HCT116 (cell line): ENCODE measurements at regions not wholly inside any gene's neighbourhood (a gene's known extent, or its start where the extent isn't known, plus 50 kb on each side); places are given as distances from the start of the nearest gene placed in this dataset.

ENCODE experiments used
- ATAC-seq: fragments of 200-7000 bp; cut with Tn5 transposase; 2 replicates; pipeline ENCODE4 v1.9.1; 2020; ENCODE audit warnings: mild to moderate bottlenecking, moderate library complexity
- BruUV-seq: library from RNA; stranded (reverse); fragments of 400-500 nt; replicated peaks from 2 replicates; lab custom pipeline; 2021; lab: Mats Ljungman, UMichigan
- CTCF ChIA-PET: fragments of 300-600 bp; sonication (Branson Sonifier 250); formaldehyde crosslinking; loops from one replicate; lab custom pipeline; 2021; ENCODE audit warnings: antibody characterized with exemption; lab: Charles Lee
- POLR2A ChIA-PET: fragments of 300-600, 350-600 bp; sonication (Branson Sonifier 250); formaldehyde crosslinking; loops from one replicate; lab custom pipeline; 2021; ENCODE audit warnings: antibody characterized with exemption; lab: Charles Lee
- RAD21 ChIA-PET, 2 experiments: fragments of 300-600 bp; sonication (Branson Sonifier 250); formaldehyde crosslinking; loops; one replicate each; lab custom pipeline; 2023; ENCODE audit warnings: low total read pairs in 2 of 2; ENCODE audit not compliant: uncharacterized antibody in 2 of 2, unreplicated experiment in 2 of 2, low non-redundant PET in 1 of 2; lab: Charles Lee
- DNase-seq: peaks from one replicate; pipeline ENCODE4 v3.0.0-alpha.2; 2010; ENCODE audit warnings: low read depth, low spot score
- H2AFZ ChIP-seq: fragments of 200-600 bp; shearing (Covaris generic), sonication (generic); 2 replicates; pipeline ENCODE4 v1.6.1; 2017; ENCODE audit warnings: low read depth, mixed run types, mixed read lengths, antibody characterized with exemption, low read length; ENCODE audit not compliant: poor library complexity, severe bottlenecking
- H3K27ac ChIP-seq: 2 replicates; pipeline ENCODE4 v1.5.1; 2012; ENCODE audit warnings: low read depth, low read length
- H3K27me3 ChIP-seq: fragments of 200-600 bp; sonication (generic); 2 replicates; pipeline ENCODE4 v1.6.1; 2016; ENCODE audit warnings: mixed run types, low read length, mixed read lengths; ENCODE audit not compliant: insufficient read depth
- H3K36me3 ChIP-seq, 2 experiments: fragments of 200-500 bp in 1 of 2; fragments of 200-600 bp in 1 of 2; sonication (Bioruptor generic) in 1 of 2; sonication (generic) in 1 of 2; 2 replicates each; pipeline versions ENCODE4 v1.5.1 to v1.6.1; 2014 to 2016; ENCODE audit warnings: low read length in 2 of 2, inconsistent platforms in 1 of 2, mixed read lengths in 1 of 2, mixed run types in 1 of 2; ENCODE audit not compliant: insufficient read depth in 2 of 2, control insufficient read depth in 1 of 2
- H3K4me1 ChIP-seq, 2 experiments: fragments of 200-600 bp in 1 of 2; sonication (generic) in 1 of 2; 2 replicates each; pipeline versions ENCODE4 v1.5.1 to v1.6.1; 2012 to 2017; ENCODE audit warnings: low read length in 2 of 2, inconsistent platforms in 1 of 2, mild to moderate bottlenecking in 1 of 2, mixed read lengths in 1 of 2, mixed run types in 1 of 2, moderate library complexity in 1 of 2; ENCODE audit not compliant: insufficient read depth in 2 of 2, control insufficient read depth in 1 of 2
- H3K4me2 ChIP-seq: fragments of 200-600 bp; sonication (generic); 2 replicates; pipeline ENCODE4 v1.6.1; 2017; ENCODE audit warnings: mixed run types, low read length, mixed read lengths
- H3K4me3 ChIP-seq, 2 experiments: fragments of 200-600 bp in 1 of 2; sonication (generic) in 1 of 2; replicated peaks in 1 of 2; 2 replicates each; pipeline ENCODE4 v1.5.1; 2011 to 2016; ENCODE audit warnings: low read length in 2 of 2, control low read depth in 1 of 2, low read depth in 1 of 2, mild to moderate bottlenecking in 1 of 2, mixed read lengths in 1 of 2, mixed run types in 1 of 2
- H3K79me2 ChIP-seq: fragments of 200-600 bp; sonication (generic); 2 replicates; pipeline ENCODE4 v1.6.1; 2017; ENCODE audit warnings: mild to moderate bottlenecking, mixed run types, low read length, moderate library complexity, mixed read lengths; ENCODE audit not compliant: insufficient read depth
- H3K9ac ChIP-seq: fragments of 200-600 bp; sonication (generic); 2 replicates; pipeline ENCODE4 v1.6.1; 2016; ENCODE audit warnings: low read length, mixed read lengths
- H3K9me2 ChIP-seq: fragments of 200-600 bp; sonication (generic), shearing (Covaris generic); 2 replicates; pipeline ENCODE4 v1.6.1; 2017; ENCODE audit warnings: mixed run types, mild to moderate bottlenecking, moderate library complexity; ENCODE audit not compliant: insufficient read depth
- H3K9me3 ChIP-seq, 2 experiments: fragments of 200-500 bp in 1 of 2; fragments of 200-600 bp in 1 of 2; sonication (Bioruptor generic) in 1 of 2; sonication (generic) in 1 of 2; 2 replicates each; pipeline ENCODE4 v1.6.1; 2014 to 2017; ENCODE audit warnings: low read length in 2 of 2, mixed read lengths in 2 of 2, inconsistent platforms in 1 of 2, low read depth in 1 of 2, mild to moderate bottlenecking in 1 of 2, mixed run types in 1 of 2, moderate library complexity in 1 of 2; ENCODE audit not compliant: control insufficient read depth in 1 of 2, insufficient read depth in 1 of 2
- H4K20me1 ChIP-seq: fragments of 200-600 bp; sonication (generic), shearing (Covaris generic); 2 replicates; pipeline ENCODE4 v1.6.1; 2017; ENCODE audit warnings: mixed run types, mild to moderate bottlenecking, moderate library complexity; ENCODE audit not compliant: insufficient read depth
- CTCF ChIP-seq, 3 experiments: fragments of 200-600 bp in 1 of 3; sonication (generic) in 1 of 3; IDR thresholded peaks in 2 of 3; conservative IDR thresholded peaks in 1 of 3; 2 replicates each; pipeline ENCODE4 v1.5.1; 2012 to 2017; ENCODE audit warnings: low read depth in 2 of 3, low read length in 2 of 3, antibody characterized with exemption in 1 of 3, borderline replicate concordance in 1 of 3, control low read depth in 1 of 3, mild to moderate bottlenecking in 1 of 3, mixed read lengths in 1 of 3, mixed run types in 1 of 3, moderate library complexity in 1 of 3; ENCODE audit not compliant: insufficient read depth in 1 of 3
- EGR1 ChIP-seq: IDR thresholded peaks from 2 replicates; pipeline ENCODE4 v1.6.1; 2012; ENCODE audit warnings: low read depth
- ELF1 ChIP-seq: IDR thresholded peaks from 2 replicates; pipeline ENCODE4 v1.6.1; 2012; ENCODE audit warnings: low read depth, borderline replicate concordance
- EZH2 ChIP-seq: fragments of 200-600 bp; sonication (generic); IDR thresholded peaks from 2 replicates; pipeline ENCODE4 v1.6.1; 2017; ENCODE audit warnings: antibody characterized with exemption, mixed run types
- EZH2phosphoT487 ChIP-seq: fragments of 200-600 bp; IDR thresholded peaks from 2 replicates; pipeline ENCODE4 v1.6.1; 2018; ENCODE audit warnings: antibody characterized with exemption, borderline replicate concordance
- POLR2A ChIP-seq: IDR thresholded peaks from 2 replicates; pipeline ENCODE4 v1.7.0; 2011; ENCODE audit warnings: borderline replicate concordance; ENCODE audit not compliant: insufficient read depth, insufficient read length; ENCODE audit errors: extremely low read depth
- POLR2AphosphoS5 ChIP-seq: IDR thresholded peaks from 2 replicates; pipeline ENCODE4 v1.6.1; 2011; ENCODE audit warnings: mild to moderate bottlenecking, low read depth, low read length, moderate library complexity
- RAD21 ChIP-seq: IDR thresholded peaks from 2 replicates; pipeline ENCODE4 v1.6.1; 2012; ENCODE audit warnings: low read depth, mild to moderate bottlenecking
- REST ChIP-seq: IDR thresholded peaks from 2 replicates; pipeline ENCODE4 v1.6.1; 2012; ENCODE audit warnings: low read depth
- SRF ChIP-seq: IDR thresholded peaks from 2 replicates; pipeline ENCODE4 v1.6.1; 2012; ENCODE audit warnings: low read depth
- TCF7L2 ChIP-seq: IDR thresholded peaks from 2 replicates; pipeline ENCODE4 v1.7.0; 2011; ENCODE audit warnings: borderline replicate concordance, inconsistent platforms; ENCODE audit not compliant: insufficient read depth, insufficient read length; ENCODE audit errors: extremely low read depth
- YY1 ChIP-seq: IDR thresholded peaks from 2 replicates; pipeline ENCODE4 v1.6.1; 2011; ENCODE audit warnings: low read length, low read depth, moderate library complexity, mild to moderate bottlenecking; ENCODE audit not compliant: insufficient replicate concordance; ENCODE audit errors: extremely low read depth
- intact Hi-C: fragments of 100-400 bp; cut with micrococcal nuclease; formaldehyde crosslinking; loops from 2 replicates; pipeline ENCODE4 v1.10.0; 2022
- TF ChIP-seq, protein P1 (sequence below): IDR thresholded peaks from 2 replicates; pipeline ENCODE4 v1.6.1; 2012

DNA sequence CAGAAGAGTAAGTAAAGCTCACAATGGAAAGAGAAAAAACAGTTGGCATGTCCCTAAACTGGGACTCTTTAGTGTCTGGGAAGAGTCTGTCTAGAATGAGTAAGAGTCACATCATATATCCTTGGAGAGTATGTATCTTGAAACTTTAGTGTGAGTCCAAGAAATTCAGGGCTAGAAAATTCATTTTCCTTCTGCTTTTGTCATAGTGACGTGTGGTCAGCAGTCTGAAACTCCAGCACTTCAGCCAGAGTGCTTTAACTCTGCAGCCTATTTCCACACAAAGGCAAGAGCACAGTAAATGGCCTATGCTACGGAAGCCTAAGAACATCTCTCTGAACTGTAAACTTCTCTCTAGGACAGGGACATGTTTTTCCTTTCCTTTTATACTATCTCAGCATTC, 174.1 kb downstream of the FAM181B start:
- Histone ChIP-seq H3K4me2 (no peak overlapping the region), H2AFZ (no peak overlapping the region), H3K27ac (no peak overlapping the region), H3K9me2 (no peaks in the 10 kb centered on the region), H3K4me3 (no peak overlapping the region), H3K9me3 (no peaks in the 10 kb centered on the region; a peak in 1 of 4 replicates), H3K27me3 (no peaks in the 10 kb centered on the region; the same call in 1 of the 2 replicates), H3K4me1 (no peaks in the 10 kb centered on the region), H3K9ac (no peak overlapping the region), H4K20me1 (no peaks in the 10 kb centered on the region), H3K79me2 (no peaks in the 10 kb centered on the region), H3K36me3 (no peaks in the 10 kb centered on the region)
- POLR2A ChIA-PET, result no interaction called here
- ATAC-seq (no peak), DNase-seq (no peak)
- CTCF ChIA-PET, result no interaction called here
- no peak for TF ChIP-seq EGR1
- TF ChIP-seq TCF7L2, result no peak
- no peak for TF ChIP-seq YY1
- TF ChIP-seq POLR2A, result no peak
- no peak for TF ChIP-seq CTCF (IDR thresholded peaks at IDR 0.05 in 2 of 3, conservative IDR thresholded peaks at IDR 0.05 in 1 of 3; ENCODE audit: borderline replicate concordance in 1 of 3, insufficient read depth in 1 of 3, low read depth in 2 of 3, low read length in 2 of 3)
- no peak for TF ChIP-seq REST
- no peak for TF ChIP-seq EZH2phosphoT487
- no peak for TF ChIP-seq EZH2
- TF ChIP-seq POLR2AphosphoS5, result no peak
- TF ChIP-seq ELF1, result no peak
- TF ChIP-seq RAD21, result no peak
- TF ChIP-seq SRF, result no peak
- TF ChIP-seq, protein P1, sequence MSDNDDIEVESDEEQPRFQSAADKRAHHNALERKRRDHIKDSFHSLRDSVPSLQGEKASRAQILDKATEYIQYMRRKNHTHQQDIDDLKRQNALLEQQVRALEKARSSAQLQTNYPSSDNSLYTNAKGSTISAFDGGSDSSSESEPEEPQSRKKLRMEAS, result no peak
- RAD21 ChIA-PET, result no interaction called here
- BruUV-seq, result no TSS peak
- intact Hi-C loops, result no loop called here
